ENCODE measurements at regions not wholly inside any gene's neighbourhood (a gene's known extent, or its start where the extent isn't known, plus 50 kb on each side); places are given as distances from the start of the nearest gene placed in this dataset.
A peak's percentile ranks its signal among the peaks of the same experiment; 100 is the strongest.
"Not testable (repeated sequence)": the region's sequence is repeated elsewhere in the genome, so short reads cannot be mapped to it uniquely, and the experiment has no call there.

DNA sequence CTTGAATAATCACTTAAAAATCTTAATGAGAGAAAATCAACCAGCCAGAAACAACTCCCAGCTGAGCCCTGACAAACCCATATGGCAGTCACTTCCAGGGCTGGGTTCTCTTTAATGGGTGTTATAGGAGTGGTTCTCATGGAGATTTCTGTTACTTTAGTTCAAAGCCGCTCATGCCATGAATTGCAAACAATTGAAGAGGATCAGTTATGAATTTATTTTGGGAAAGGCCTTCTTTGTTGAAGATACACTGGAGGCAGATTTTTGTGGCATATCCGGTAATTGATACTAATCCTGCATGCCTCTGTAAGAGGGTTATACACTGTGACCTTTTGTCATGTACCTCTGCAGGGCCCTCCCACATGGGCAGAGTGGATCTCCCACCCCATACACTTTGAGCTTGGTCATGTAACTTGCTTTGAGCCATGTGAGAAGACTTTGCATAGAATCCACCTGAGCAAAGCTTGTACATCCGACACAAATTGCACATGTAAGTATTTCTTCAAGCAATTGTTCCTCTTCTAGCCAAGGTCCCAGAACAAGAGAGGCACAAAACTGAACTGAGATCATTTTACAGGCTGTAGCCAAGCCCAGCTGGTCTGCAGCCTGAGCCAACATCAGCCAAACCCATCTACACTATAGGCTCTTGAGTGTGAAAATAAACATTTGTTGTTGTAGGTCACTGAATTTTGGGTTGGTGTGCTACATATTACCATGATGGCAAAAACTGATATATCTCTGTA lies 492.3 kb downstream of the PREX1 start:
- DNase-seq: peak in 7 of 51 donors; percentile 7 to 51 (median 13)

DNA sequence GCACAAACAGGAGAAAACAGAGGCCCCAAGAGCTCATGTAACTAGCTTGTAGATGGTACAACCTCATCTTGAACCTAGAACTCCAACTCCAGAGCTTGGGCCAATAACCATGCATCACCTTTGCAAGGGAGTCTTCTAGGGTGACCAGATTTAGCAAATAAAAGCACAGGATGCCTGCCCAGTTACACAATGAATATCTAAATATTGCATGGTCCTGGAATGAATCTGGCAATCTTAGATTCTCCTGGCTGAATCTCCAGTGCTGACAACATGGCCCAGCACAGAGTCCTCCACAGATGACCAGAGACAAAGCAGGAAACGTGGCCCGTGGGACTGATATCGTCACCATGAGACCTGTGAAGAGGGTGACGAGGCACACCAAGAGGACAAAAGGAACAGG lies 494.1 kb downstream of the PREX1 start:
- DNase-seq: no peak

DNA sequence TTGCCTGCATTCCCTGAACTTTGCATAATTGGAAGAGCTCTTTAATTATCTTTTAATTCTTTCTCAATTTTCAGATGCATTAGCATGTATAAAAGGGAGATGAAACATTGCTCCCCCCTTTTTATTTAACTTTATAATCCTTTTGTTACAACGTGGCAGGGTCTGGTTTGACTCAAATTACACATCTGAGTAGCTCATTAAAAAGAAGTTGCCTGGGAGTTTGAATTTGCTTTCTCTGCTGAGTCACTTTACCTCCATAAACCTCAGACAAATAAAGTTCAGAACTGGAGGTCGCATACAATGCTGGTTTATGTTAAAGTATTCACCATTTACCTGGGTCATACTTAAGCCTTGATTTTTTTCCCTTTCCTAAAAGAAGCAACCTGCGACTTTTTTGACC lies 495.2 kb downstream of the PREX1 start:
- DNase-seq: no peak

DNA sequence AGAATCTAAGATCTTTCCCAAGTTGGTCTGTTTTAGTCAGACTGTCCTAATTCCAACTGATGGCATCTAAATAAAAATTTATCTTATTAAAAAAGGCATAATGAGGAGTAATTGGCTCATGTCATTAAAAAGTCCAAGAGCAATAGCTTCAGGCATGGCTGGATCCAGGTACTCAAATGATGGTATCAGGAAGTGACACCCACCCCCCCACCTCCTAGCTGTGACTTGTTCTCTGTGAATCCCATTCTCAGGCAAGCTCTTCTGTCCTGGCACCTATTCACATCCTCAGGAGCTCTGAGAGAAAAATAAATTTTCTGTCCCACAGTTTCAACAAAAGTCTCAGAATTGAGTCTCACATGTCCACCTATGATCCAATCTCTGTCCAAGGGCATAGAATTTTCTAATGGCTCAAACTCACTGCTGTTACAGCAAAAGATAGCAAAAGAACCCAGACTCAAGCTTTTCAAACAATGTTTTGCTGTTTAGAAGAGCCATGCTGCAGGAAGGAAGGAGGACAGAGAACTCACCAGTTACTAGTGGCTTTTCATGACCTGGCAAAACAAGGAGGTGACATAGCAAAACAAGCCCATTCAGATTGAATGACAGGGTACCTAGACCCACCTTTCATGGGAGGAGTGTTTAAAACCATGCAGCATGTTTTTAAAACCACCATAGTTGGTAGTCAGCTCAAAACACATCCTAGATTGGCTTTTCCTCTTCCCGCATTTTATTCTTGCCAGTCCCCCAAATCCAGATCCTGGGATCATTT lies 496.1 kb downstream of the PREX1 start:
- no peak for DNase-seq

DNA sequence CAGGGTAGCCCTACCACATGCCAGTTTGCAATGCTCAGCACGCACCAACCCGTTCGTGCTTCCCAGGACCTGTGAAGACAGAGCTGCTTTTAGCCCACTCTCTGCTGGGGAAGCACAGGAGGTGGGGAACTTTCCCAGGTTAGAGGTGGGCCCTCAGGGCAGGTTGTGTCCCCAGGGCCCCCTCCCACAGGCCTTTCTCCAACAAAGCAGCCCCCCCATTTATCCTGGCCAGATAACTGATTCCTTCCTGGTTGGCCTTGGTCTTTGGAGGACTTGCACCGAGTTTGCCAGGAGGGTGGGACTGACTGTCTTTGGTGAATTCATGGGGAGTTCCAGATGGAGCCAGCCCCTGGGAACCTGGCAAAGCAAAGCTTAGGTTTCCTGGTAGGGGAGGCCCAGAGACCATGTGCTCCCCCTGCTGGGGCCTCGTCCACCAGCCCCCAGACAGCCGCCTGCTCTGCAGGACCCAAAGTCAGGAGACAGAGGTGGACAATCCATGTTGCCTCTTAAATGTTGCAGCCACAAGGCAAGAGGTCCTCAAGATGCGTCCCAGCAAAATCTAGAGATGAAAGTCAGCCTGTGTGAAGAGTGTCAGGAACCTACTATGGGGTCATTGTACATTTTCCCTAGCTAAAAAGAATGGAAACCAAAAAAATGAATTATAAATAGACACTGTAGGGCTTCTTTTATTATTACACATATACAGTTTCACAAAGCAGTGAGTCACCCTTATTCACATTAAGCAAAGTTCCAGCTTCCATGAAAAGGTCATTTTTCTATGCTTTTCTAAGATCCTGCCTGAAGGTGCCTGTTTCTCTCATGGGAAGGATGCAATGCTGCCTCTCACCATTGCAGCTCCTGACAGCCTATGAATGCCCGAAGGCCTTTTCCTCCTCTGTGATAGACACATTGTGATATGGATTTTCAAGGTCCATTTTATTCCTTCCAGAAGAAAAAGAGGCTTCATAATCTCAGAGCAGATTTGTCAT lies 497.8 kb downstream of the PREX1 start:
- DNase-seq: no peak

DNA sequence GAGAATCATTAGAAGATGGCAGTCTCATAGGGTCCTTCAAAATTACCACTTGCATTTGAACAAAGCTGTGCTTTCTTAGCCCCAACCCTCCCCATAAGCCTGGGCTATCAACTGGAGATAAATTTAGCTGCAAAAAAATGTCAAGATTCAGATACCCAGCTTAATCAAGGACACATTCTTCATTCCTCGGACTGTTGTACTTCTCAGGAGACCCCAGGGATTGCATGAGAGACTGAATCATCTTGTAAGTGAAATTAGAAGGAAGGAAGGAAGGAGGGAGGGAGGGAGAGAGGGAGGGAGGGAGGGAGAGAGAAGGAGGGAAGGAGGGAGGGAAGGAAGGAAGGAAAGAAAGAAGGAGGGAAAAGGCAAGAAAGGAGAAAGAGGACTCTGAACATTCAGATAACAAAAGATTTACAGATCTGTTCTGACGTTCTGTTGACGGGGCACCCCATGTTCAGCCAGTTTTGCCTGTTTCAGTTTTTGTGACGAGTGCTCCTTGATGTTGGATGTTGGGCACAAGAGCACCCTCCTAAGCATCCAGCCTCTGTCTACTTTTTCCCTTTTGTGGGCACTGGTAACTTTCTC lies 498.7 kb downstream of the PREX1 start:
- DNase-seq: no peak

DNA sequence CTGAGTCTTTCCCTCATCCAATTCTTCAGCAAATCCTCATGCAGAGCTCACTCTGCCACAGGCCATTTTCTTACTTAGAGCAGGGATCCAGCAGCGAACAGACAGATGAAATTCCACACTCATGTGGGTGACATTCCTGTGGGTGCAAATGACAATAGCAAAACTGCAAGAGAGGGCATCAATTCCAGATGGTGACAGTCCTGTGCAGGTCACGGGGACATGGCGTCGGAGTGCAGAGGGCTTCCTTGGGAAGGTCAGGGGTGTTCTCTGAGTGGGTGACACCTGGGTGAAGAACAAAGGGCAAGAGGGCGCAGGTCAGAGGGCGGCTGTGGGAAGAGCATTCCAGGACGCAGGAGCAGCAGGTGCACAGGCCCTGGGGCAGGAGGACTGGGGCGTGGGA lies 500.0 kb downstream of the PREX1 start:
- not testable (repeated sequence) for DNase-seq

DNA sequence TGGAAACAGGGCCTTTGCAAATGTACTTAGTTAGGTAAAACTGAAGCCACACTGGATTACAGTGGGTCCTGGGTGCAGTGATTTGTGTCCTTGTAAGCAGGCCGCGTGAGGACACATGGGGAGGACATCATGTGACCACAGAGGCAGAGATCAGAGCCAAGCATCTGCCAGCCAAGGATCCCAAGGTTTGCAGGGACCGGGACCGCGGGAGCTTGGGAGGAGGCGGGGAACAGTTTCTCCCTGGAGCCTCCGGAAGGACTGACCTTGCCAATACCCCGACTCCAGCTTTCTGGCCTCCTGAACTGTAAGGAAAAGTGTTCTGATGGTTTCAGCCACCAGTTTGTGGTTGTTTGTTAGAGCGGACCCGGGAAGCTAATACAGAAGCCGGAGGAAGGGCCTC lies 500.9 kb downstream of the PREX1 start:
- DNase-seq: peak in 6 of 51 donors; percentile 7 to 31 (median 18)

DNA sequence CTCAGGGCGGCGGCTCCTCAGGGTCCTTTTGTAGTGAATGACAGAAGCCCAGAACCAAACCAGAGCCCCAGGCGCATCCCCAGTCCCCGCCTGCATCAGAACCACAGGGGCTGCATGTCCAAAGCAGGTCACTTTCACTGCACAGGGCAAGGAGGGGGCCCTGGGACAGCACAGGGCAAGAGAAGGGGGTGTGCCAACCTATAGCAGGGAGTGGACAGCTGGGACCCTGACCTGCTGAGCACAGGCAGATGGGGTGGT lies 501.4 kb downstream of the PREX1 start:
- no peak for DNase-seq

DNA sequence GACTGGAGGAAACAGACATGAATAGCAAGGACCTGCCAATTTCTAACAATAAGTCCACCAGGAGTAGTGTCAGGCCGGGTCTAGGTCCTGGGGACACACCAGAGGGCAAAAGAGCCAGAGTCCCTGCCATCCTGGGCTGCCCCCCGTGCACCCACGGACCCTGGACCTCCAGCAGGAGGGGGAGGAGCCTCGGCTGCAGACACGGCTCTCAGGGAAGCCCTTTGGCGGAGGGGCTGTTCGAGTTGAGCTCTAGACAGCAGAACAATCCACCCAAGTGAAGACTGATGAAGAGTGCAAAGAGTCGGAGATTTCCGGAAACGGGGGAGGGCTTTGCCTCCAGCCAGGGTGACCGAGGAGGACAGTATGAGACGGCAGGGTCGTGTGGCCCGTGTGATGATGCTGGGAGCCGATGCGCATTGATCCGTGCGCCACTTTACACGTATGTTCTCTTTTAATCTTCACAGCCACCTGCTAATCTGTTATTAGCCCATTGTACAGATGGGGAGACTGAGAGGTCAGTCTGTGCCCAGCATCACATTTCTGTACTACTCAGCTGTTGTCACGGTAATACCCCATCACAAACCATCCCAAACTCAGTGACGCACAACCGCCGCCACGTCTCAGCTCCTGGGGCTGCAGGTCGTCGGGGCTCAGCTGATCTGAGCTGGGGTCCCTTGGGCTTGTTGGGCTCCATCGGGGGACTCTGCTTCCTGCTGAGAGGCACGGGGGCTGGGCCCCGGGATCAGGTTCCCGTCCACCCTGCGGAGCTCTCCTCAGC lies 502.0 kb downstream of the PREX1 start:
- no peak for DNase-seq

DNA sequence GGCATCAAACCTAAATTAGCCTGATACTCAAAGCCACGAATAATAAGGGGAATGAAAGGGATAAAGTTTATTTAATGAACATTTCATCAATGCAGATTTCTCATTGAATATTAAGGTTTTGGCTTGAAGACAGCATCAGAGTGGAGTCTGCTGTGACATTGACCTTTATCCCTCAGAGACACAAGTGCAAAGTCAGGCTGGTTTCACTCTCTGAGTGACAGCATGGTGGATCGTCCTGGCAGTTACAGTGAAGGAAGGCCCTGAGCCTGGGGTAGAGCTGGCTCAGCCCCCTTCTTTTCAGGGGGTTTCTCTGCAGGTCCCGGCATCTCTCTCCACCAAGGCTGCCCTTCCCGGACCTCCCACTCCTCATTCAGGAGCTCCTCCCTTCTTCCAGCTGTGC lies 503.1 kb downstream of the PREX1 start:
- no peak for DNase-seq

DNA sequence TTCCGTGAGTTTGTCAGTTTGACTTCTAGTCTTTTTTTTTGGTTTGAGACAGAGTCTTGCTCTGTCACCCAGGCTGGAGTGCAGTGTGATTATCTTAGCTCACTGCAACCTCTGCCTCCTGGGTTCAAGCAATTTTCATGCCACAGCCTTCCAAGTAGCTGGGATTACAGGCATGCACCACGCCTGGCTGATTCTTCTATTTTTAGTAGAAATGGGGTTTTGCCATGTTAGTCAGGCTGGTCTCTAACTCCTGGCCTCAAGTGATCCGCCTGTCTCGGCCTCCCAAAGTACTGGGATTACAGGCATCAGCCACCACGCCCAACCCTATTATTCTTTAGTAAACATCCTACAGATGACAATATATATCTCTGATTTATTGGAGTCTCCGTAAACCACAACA lies 506.5 kb downstream of the PREX1 start:
- DNase-seq: no peak

DNA sequence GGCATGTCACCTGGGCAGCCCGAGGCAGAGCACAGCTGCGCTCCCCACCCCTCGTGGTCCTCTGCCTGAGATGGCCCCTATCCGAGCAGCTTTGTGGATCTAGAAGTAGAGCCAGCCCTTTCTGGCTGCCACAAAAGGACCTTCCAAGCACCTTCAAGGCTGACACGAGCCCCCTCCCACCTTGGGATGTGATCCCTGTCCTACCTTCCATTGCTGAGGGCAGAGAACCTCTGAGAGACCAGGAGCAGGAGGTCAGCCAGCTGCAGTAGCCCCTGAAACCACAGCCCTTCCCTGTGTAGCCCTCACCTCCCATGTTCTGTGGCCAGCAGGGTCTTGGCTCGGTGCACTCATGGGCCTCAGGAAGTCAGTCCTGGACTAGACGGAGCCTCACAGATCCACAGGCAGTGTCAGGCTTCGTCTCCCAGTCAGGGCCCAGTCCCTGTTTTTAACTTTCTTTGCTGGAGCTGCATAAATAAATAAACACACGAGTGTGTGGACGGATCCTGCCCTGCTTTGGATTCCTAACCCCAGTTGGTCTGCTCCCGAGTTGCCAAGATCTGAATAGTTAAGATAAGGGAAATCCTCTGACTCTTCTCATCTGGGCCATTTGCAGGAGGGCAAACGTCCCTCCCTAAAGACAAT lies 507.7 kb downstream of the PREX1 start:
- DNase-seq: no peak

DNA sequence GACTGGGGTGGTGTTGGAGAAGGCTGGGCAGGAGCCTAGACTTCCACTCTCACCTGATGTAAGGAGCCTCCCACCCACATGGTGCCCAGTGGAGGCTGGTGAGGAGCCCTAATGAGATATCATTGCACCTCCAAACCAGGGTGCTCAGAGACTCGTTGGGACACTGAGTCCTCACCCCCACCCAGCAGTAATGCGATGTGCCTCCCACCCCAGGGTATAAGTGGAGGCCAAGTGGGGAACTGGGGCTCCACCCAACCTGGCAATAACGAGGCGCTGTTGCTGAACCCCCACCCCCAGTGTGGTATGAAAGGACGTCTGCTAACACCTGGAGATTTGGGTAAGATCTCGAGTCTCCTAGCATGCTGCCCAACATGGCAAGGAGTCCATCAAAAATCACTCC lies 510.2 kb downstream of the PREX1 start:
- no peak for DNase-seq

DNA sequence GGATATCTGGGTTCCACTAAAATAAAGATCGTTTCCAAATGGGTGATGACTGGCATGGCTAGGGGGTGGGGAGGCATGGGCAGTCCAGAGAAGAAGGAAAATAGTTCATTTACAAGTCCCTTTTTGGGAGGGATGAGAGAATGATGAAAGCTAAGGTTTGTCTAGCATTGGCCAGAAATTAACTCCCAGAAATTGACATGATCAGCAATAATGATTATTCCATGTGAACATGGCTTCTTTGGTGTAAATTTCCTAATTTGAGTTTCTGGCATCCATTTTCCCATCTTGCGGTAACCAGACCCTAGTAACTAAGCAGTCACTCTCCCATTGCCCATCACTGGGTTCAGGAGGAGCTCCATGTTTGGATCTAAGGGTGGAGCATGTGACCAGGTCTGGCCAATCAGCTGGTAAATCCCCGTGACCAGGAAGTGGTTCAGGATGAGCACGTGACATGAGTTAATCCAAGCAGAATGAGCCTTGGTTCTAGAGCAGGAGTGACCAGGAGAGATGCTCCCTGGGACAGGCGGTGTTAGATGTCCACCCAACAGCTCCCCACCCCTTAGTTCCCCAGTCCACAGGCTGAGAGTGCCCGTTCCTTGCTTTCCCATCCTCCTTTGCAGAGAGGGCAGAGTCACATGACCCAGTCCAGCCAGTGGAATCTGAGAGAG lies 512.7 kb downstream of the PREX1 start:
- no peak for DNase-seq

DNA sequence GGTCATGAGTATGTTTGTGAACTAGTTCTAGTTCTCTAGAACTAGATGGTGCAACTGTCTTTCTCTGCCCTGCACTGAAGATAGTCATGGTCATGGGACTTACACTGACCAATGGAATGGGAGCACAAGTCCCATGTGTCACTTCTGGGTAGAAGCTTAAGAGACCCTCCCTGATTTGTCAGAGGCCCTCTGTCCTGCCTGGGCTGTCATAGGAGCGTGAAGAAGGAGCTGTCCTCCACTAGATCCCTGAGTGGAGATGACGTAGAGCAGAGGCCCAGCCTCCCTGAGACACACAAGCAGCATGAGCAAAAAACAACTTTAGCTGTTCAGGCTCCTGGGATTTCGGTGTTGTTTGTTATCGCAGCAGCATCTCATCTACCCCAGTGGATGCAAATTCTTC lies 514.5 kb downstream of the PREX1 start:
- no peak for DNase-seq

DNA sequence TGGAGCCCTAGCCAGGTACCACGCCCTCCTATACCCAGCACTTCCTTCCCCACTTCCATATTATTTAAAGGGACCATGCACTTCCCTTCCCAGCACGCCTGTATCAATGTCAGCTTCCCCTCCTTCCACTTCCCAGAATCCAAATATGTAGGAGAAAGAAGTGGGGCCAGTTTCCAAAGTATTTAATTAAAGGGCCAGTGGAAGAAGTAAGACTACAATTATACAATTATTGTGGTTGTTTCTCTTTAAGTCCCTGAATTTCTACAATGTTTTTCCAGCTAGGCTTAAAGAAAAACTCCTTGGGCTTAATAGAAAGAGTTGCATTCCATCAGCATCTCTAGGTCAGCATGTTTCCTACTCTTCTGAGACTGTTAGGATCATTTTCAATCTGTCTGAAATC lies 515.8 kb downstream of the PREX1 start:
- DNase-seq: no peak

DNA sequence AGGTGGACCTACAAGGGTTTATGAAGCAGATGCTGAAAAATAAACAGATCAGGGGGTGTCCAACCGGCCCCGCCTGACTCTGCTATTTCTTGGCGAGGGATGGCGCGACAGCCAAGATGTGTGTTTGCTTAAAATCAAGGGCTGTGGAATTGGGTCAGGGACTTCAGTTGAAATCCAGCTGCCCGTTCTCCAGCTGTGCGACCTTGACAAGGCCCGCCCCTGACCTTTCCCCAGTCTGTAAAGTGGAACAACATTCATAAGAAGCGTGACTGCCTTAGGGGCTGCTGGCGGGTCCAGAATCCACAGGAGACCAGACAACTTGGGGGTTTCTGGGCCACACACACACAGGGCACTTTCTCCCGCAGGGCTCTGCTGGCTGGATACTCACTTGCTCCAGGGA lies 517.5 kb downstream of the PREX1 start:
- DNase-seq: no peak

DNA sequence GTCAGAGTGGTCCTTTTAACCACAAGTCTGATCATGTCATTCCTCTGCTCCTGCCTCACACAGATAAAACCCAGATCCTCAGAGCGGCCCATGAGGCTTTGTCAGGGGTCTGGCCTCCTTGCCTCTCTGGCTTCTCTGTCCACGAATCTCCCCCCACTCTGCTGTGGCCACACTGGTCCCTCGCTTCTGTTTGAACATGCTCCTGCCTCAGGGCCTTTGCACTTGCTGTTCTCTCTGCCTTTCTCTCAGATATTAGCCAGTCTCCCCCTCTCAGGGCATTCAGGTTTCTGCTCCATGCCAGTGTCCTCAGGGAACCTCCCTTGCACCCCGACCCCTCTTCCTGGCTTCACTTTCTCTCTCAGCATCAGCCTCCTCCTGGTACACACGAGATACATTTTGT lies 518.5 kb downstream of the PREX1 start:
- DNase-seq: no peak

DNA sequence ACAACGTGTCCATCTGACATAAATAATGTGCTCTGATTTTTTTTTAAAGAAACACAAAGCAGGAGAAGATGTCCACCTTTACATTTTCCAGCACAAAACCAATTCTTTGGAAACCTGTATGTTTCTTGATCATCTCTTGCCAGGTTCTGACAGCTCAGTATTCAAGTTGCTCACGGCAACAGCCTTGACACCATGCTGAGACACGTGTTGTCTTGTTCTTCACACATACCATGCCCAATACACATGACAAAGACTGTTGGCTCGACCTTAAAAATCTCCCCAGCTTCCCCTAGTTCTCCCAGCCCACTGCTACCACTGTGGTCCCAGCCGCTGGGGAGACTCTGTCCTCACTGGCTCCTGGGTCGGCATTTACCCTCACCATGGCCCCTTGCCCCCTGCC lies 518.9 kb downstream of the PREX1 start:
- no peak for DNase-seq

All from hypothalamus (tissue), 51 donors.